GM23248 (cell line): ENCODE measurements at regions not wholly inside any gene's neighbourhood (a gene's known extent, or its start where the extent isn't known, plus 50 kb on each side); places are given as distances from the start of the nearest gene placed in this dataset.

Source experiments
- EZH2 ChIP-seq: fragments of 200-600 bp; sonication (generic); IDR thresholded peaks from 2 replicates; pipeline ENCODE4 v1.6.1; 2018; ENCODE audit warnings: antibody characterized with exemption, mild to moderate bottlenecking; ENCODE audit not compliant: insufficient read depth, poor library complexity, severe bottlenecking
- EZH2phosphoT487 ChIP-seq: fragments of 200-600 bp; sonication (generic); IDR thresholded peaks from 2 replicates; pipeline ENCODE4 v1.6.1; 2018; ENCODE audit warnings: antibody characterized with exemption, moderate library complexity, mild to moderate bottlenecking, low read depth; ENCODE audit not compliant: insufficient read depth

DNA sequence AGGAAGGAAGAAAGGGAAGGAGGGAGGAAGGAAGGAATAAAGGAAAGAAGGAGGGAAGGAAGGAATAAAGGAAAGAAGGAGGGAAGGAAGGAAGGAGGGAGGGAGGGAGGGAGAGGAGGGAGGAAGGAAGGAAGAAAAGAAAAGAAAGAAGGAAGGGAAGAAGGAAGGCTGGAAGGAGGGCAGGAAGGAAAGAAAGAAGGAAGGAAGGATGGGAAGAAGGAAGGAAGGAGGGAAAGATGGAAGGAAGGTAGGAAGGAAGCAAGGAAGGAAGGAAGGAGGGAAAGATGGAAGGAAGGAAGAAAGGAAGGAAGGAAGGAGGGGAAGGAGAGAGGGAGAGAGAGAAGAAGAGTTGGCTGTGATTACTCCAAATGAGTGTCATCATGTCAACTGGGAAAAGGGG lies 190.6 kb downstream of the ACKR3 start:
- TF ChIP-seq EZH2 (no peak), EZH2phosphoT487 (no peak)
